ENCODE measurements at regions not wholly inside any gene's neighbourhood (a gene's known extent, or its start where the extent isn't known, plus 50 kb on each side); places are given as distances from the start of the nearest gene placed in this dataset.
"Not testable (repeated sequence)": the region's sequence is repeated elsewhere in the genome, so short reads cannot be mapped to it uniquely, and the experiment has no call there.

DNA sequence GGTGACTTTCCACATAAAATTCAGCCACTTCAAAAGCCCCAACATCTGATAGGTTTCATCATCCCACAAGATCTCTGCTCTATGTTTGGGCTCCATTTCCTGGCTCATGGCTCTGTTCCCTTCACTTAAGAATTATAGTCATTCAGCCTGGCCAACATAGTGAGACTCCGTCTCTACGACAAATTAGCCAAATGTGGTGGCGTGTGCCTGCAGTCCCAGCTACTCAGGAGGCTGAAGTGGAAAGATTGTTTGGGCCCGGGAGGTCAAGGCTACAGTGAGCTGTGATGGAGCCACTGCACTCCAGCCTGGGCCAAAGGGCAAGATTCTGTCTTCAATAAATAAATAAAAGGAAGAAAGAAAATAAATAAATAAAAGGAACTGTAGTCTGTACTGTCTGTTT, 57.9 kb upstream of the CTSV start:
- DNase-seq: no peak

DNA sequence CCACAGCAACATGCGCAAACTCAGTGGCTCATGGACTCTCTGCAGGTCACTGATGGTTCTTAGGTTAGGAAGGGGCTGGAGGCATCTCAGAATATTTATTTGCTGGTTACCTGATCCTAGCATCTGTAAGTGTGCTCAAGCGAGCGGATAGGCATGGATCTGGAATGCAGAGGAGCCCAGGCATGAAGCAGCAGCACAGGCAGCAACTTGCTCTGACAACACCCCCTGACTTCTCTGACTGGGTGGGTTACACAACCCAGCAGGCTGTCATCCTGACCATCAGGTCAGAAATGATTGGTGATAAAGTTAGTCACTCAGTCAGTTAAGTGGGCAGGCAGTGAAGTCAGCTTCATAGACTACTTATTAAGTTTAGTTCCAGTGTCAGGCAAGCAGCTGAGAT, 50.4 kb upstream of the CTSV start:
- DNase-seq: not testable (repeated sequence)

Data from NCI-H1930 (cell line).